ENCODE measurements at regions not wholly inside any gene's neighbourhood (a gene's known extent, or its start where the extent isn't known, plus 50 kb on each side); places are given as distances from the start of the nearest gene placed in this dataset.
A peak's percentile ranks its signal among the peaks of the same experiment; 100 is the strongest.

GRCh38 chr15:62430552-62430951 is 265.5 kb upstream of the C2CD4B start:
- no peak for ATAC-seq (replicated peaks)
- no peak overlapping the region for H3K4me3 Mint-ChIP-seq
- H3K36me3 Mint-ChIP-seq (ENCODE audit: low read depth), result no peaks in the 10 kb centered on the region
- H3K27ac Mint-ChIP-seq, result no peak overlapping the region
- H3K4me1 Mint-ChIP-seq, result no peaks in the 10 kb centered on the region
- H3K27me3 Mint-ChIP-seq, result peaks cover 4% of the 10 kb centered on the region
- H3K9me3 Mint-ChIP-seq, result no peaks in the 10 kb centered on the region

- no peaks in the 10 kb centered on the region for H3K4me1 Mint-ChIP-seq
- no peak overlapping the region for H3K27ac Mint-ChIP-seq
- ATAC-seq (replicated peaks), result no peak
- no peaks in the 10 kb centered on the region for H3K9me3 Mint-ChIP-seq
- no peaks in the 10 kb centered on the region for H3K36me3 Mint-ChIP-seq (ENCODE audit: low read depth)
- H3K4me3 Mint-ChIP-seq, result no peak overlapping the region
- peaks cover 4% of the 10 kb centered on the region for H3K27me3 Mint-ChIP-seq
Observed at GRCh38 chr15:62431008-62431797, 266.1 kb upstream of the C2CD4B start.

DNA sequence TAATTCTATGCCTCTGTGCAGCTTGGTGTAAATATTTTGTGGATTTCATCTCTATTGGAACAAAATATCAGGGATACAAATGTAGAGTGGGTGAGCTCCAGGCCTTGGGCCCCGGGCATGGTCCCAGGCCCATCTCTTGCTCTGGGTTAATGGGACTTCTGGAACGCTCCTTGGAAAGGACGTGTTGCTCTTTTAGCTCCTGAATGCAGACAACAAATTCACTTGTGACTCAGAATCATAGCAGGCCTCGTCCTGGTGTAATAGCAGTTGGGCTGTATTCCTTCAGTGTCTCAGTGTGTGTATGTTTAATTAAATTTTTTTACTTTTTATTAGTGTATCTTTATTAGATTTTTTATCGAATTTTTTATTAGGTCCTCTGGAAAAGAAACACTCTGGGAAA is 266.7 kb upstream of the C2CD4B start:
- H3K9me3 Mint-ChIP-seq, result no peaks in the 10 kb centered on the region
- H3K27ac Mint-ChIP-seq, result no peak overlapping the region
- H3K27me3 Mint-ChIP-seq, result peaks cover 4% of the 10 kb centered on the region
- no peak overlapping the region for H3K4me3 Mint-ChIP-seq
- ATAC-seq (replicated peaks), result no peak
- H3K4me1 Mint-ChIP-seq, result no peaks in the 10 kb centered on the region
- no peaks in the 10 kb centered on the region for H3K36me3 Mint-ChIP-seq (ENCODE audit: low read depth)

DNA sequence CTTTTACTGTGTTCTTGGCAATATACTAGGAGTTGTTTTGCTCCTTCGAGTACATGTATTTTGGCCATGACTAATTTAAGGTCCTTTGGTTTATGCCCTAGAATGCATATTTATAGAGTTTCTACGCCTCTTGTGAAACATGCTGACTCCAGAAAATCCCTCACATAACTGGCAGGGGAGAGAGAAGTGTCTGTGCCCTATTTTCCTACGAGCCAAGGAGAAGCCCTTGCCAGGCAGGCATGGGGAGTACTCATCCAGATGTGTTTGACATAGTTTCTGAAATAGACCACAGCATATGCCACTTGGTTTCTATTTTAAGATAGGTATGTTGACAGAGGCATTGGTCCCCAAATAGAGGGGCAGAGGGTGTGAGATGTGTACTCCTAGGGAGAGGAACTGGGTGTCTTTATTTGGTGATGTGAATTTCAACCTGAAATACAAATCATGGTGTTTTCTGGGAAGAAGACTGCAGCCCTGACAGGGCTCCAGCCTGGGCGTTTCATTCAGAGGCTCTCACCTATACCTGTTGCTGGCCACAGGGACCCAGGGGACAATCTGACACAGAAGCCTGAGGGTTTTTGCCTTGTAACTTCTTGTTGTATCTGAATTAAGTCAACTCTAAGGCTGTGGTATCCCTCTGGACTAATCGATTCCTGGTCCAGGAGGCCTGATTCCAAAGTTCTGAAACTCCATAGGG is 267.8 kb upstream of the C2CD4B start:
- H3K9me3 Mint-ChIP-seq, result no peaks in the 10 kb centered on the region
- H3K27me3 Mint-ChIP-seq, result no peaks in the 10 kb centered on the region
- no peaks in the 10 kb centered on the region for H3K4me1 Mint-ChIP-seq
- H3K36me3 Mint-ChIP-seq (ENCODE audit: low read depth), result no peaks in the 10 kb centered on the region
- H3K4me3 Mint-ChIP-seq, result no peak overlapping the region
- no peak for ATAC-seq (replicated peaks)
- no peak overlapping the region for H3K27ac Mint-ChIP-seq

GRCh38 chr15:62436235-62436634 is 271.1 kb upstream of the C2CD4B start:
- H3K4me1 Mint-ChIP-seq, result no peaks in the 10 kb centered on the region
- no peak for ATAC-seq (replicated peaks)

DNA sequence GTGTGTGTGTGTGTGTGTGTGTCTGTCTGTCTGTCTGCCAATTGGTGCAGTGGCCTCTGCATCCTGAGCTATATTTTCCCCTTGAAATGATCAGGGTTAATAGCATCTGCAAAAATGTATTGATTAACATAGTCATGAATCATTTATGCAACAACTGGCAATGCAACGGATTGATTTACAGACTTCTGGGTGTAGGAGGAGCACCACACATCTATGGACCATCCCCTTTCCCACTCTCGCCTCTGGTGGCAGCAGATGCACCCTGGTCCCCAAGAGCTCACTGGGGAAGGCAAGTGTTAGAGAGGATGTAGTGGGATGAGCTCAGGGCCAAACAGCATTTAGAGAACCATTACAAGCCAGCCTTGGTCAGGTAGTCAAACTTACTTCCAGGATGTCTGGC is 272.7 kb upstream of the C2CD4B start:
- no peaks in the 10 kb centered on the region for H3K4me1 Mint-ChIP-seq
- H3K27ac Mint-ChIP-seq, result no peak overlapping the region

More at GRCh38 chr15:62436235-62436634, 271.1 kb upstream of the C2CD4B start:
- no peak overlapping the region for H3K4me3 Mint-ChIP-seq
- no peaks in the 10 kb centered on the region for H3K9me3 Mint-ChIP-seq
- H3K36me3 Mint-ChIP-seq (ENCODE audit: low read depth), result no peaks in the 10 kb centered on the region
- no peak overlapping the region for H3K27ac Mint-ChIP-seq
- H3K27me3 Mint-ChIP-seq, result peaks cover 6% of the 10 kb centered on the region

GRCh38 chr15:62439543-62440016 is 274.5 kb upstream of the C2CD4B start:
- H3K9me3 Mint-ChIP-seq, result no peaks in the 10 kb centered on the region
- peaks cover 6% of the 10 kb centered on the region for H3K27me3 Mint-ChIP-seq
- no peak overlapping the region for H3K4me3 Mint-ChIP-seq
- H3K4me1 Mint-ChIP-seq, result no peaks in the 10 kb centered on the region
- H3K27ac Mint-ChIP-seq, result no peak overlapping the region
- H3K36me3 Mint-ChIP-seq (ENCODE audit: low read depth), result no peaks in the 10 kb centered on the region
- no peak for ATAC-seq (replicated peaks)

More for the DNA sequence above, 272.7 kb upstream of the C2CD4B start:
- ATAC-seq (replicated peaks), result no peak
- Mint-ChIP-seq H3K4me3 (no peak overlapping the region), H3K9me3 (no peaks in the 10 kb centered on the region), H3K36me3 (ENCODE audit: low read depth) (no peaks in the 10 kb centered on the region), H3K27me3 (peaks cover 6% of the 10 kb centered on the region)

GRCh38 chr15:62440362-62441105 is 275.4 kb upstream of the C2CD4B start:
- peaks cover 6% of the 10 kb centered on the region for H3K27me3 Mint-ChIP-seq
- no peaks in the 10 kb centered on the region for H3K9me3 Mint-ChIP-seq

GRCh38 chr15:62444104-62445022 is 279.3 kb upstream of the C2CD4B start:
- Mint-ChIP-seq H3K4me1 (no peaks in the 10 kb centered on the region), H3K9me3 (no peaks in the 10 kb centered on the region), H3K27ac (no peak overlapping the region), H3K36me3 (ENCODE audit: low read depth) (no peaks in the 10 kb centered on the region), H3K27me3 (peaks cover 8% of the 10 kb centered on the region), H3K4me3 (no peak overlapping the region)
- ATAC-seq (replicated peaks), result peak; percentile 53

More at GRCh38 chr15:62440362-62441105, 275.4 kb upstream of the C2CD4B start:
- Mint-ChIP-seq H3K4me3 (no peak overlapping the region), H3K36me3 (ENCODE audit: low read depth) (no peaks in the 10 kb centered on the region), H3K27ac (no peak overlapping the region), H3K4me1 (no peaks in the 10 kb centered on the region)
- no peak for ATAC-seq (replicated peaks)

- Mint-ChIP-seq H3K27ac (no peak overlapping the region), H3K4me1 (no peaks in the 10 kb centered on the region), H3K4me3 (no peak overlapping the region), H3K36me3 (ENCODE audit: low read depth) (no peaks in the 10 kb centered on the region), H3K27me3 (peaks cover 9% of the 10 kb centered on the region), H3K9me3 (no peaks in the 10 kb centered on the region)
- no peak for ATAC-seq (replicated peaks)
Observed at GRCh38 chr15:62445244-62445643, 280.2 kb upstream of the C2CD4B start.

GRCh38 chr15:62446984-62447383 is 281.9 kb upstream of the C2CD4B start:
- no peak for ATAC-seq (replicated peaks)
- no peak overlapping the region for H3K27ac Mint-ChIP-seq
- H3K36me3 Mint-ChIP-seq (ENCODE audit: low read depth), result no peaks in the 10 kb centered on the region
- H3K9me3 Mint-ChIP-seq, result no peaks in the 10 kb centered on the region
- peaks cover 6% of the 10 kb centered on the region for H3K27me3 Mint-ChIP-seq
- no peaks in the 10 kb centered on the region for H3K4me1 Mint-ChIP-seq
- no peak overlapping the region for H3K4me3 Mint-ChIP-seq

- Mint-ChIP-seq H3K9me3 (no peaks in the 10 kb centered on the region), H3K4me1 (no peaks in the 10 kb centered on the region), H3K27me3 (peaks cover 6% of the 10 kb centered on the region), H3K36me3 (ENCODE audit: low read depth) (no peaks in the 10 kb centered on the region), H3K27ac (no peak overlapping the region), H3K4me3 (no peak overlapping the region)
- no peak for ATAC-seq (replicated peaks)
Observed at GRCh38 chr15:62447742-62448141, 282.7 kb upstream of the C2CD4B start.

GRCh38 chr15:62449638-62450037 is 284.6 kb upstream of the C2CD4B start:
- H3K27ac Mint-ChIP-seq, result no peak overlapping the region
- H3K9me3 Mint-ChIP-seq, result no peaks in the 10 kb centered on the region
- H3K4me1 Mint-ChIP-seq, result no peaks in the 10 kb centered on the region

GRCh38 chr15:62450061-62450460 is 285.0 kb upstream of the C2CD4B start:
- Mint-ChIP-seq H3K27ac (no peak overlapping the region), H3K4me3 (no peak overlapping the region), H3K27me3 (peaks cover 6% of the 10 kb centered on the region), H3K36me3 (ENCODE audit: low read depth) (no peaks in the 10 kb centered on the region), H3K4me1 (no peaks in the 10 kb centered on the region), H3K9me3 (no peaks in the 10 kb centered on the region)
- ATAC-seq (replicated peaks), result no peak

More at GRCh38 chr15:62449638-62450037, 284.6 kb upstream of the C2CD4B start:
- no peak for ATAC-seq (replicated peaks)
- H3K27me3 Mint-ChIP-seq, result peaks cover 6% of the 10 kb centered on the region
- H3K36me3 Mint-ChIP-seq (ENCODE audit: low read depth), result no peaks in the 10 kb centered on the region
- H3K4me3 Mint-ChIP-seq, result no peak overlapping the region

All from activated T-helper 17 cell treated with anti-CD3 and anti-CD28 coated beads, Interleukin-2, amount 50 U/mL, for 72 hours (primary cell).